ENCODE measurements at regions not wholly inside any gene's neighbourhood (a gene's known extent, or its start where the extent isn't known, plus 50 kb on each side); places are given as distances from the start of the nearest gene placed in this dataset.

DNA sequence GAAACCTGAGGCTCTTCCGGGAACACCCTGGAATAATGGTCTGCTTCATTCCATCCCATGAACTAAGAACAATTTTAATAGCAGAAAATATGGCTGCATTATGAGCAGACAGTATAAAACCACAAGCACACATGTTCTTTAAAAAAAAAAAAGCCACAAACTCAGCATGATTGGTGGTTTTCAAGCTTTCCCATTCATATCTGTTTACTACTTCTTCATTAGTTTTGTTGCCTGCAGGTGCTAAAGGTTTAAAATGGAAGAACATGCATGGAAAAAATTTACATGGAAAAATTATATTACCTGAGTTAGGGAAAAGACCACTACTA, 137.9 kb upstream of the HES1 start:
- H3K4me1 Mint-ChIP-seq (ENCODE audit: low read depth, unreplicated experiment): peaks cover 12% of the 10 kb centered on the region
- no peak for DNase-seq
- intact Hi-C loops (cut with micrococcal nuclease; ENCODE audit: unreplicated experiment): no loop called here
- H3K36me3 Mint-ChIP-seq (ENCODE audit: insufficient read depth, unreplicated experiment): peaks cover 9% of the 10 kb centered on the region
- CTCF ChIA-PET: interaction anchor here (0.6 kb wide), 1 partner anchor 26 kb away, joined by 11 read pairs; no protein-coding TSS in a partner anchor
- H3K27ac Mint-ChIP-seq (ENCODE audit: unreplicated experiment): no peak overlapping the region
- H3K27me3 Mint-ChIP-seq (ENCODE audit: unreplicated experiment): no peaks in the 10 kb centered on the region
- BruUV-seq (replicated peaks): no TSS peak
- no peak overlapping the region for H3K4me3 Mint-ChIP-seq (ENCODE audit: low read depth, unreplicated experiment)
- no peaks in the 10 kb centered on the region for H3K9me3 Mint-ChIP-seq (ENCODE audit: low read depth, unreplicated experiment)
- TF ChIP-seq CTCF (IDR thresholded peaks at IDR 0.05; ENCODE audit: unreplicated experiment): no peak

DNA sequence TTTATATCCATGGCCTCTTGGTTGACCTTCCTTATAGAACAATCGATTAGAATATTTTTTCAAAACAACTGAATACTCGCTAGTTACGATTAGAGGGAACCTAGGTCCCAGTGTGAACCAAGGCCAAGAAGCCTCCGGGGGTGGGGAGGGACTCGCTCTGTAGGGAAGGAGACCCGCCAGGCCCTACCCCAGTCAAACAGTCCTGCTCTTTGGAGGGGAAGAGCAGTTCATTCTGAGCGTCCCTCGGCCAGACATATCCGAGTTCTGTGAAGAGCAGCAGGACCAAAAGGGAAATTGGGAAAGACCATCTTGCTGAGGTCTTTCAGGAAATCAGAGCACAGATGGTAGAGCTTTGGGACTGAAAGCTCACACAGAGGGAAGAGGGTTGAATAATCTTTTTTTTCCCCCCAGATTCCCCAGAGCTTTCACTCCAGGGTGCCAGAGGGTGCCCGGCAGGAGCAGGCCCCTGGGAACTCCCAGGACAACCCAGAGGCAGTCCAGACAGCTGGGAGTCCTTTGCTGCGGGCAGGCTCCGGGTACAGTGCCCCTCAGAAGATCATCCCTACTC, 137.2 kb upstream of the HES1 start:
- no peak for DNase-seq
- Mint-ChIP-seq H3K4me3 (ENCODE audit: low read depth, unreplicated experiment) (no peak overlapping the region), H3K9me3 (ENCODE audit: low read depth, unreplicated experiment) (no peaks in the 10 kb centered on the region), H3K4me1 (ENCODE audit: low read depth, unreplicated experiment) (peaks cover 18% of the 10 kb centered on the region), H3K27me3 (ENCODE audit: unreplicated experiment) (no peaks in the 10 kb centered on the region), H3K27ac (ENCODE audit: unreplicated experiment) (no peak overlapping the region), H3K36me3 (ENCODE audit: insufficient read depth, unreplicated experiment) (peaks cover 16% of the 10 kb centered on the region)
- no TSS peak for BruUV-seq (replicated peaks)
- no peak for TF ChIP-seq CTCF (IDR thresholded peaks at IDR 0.05; ENCODE audit: unreplicated experiment)
- CTCF ChIA-PET: interaction anchor here (0.6 kb wide), 1 partner anchor 26 kb away, joined by 11 read pairs; no protein-coding TSS in a partner anchor
- intact Hi-C loops (cut with micrococcal nuclease; ENCODE audit: unreplicated experiment): no loop called here

DNA sequence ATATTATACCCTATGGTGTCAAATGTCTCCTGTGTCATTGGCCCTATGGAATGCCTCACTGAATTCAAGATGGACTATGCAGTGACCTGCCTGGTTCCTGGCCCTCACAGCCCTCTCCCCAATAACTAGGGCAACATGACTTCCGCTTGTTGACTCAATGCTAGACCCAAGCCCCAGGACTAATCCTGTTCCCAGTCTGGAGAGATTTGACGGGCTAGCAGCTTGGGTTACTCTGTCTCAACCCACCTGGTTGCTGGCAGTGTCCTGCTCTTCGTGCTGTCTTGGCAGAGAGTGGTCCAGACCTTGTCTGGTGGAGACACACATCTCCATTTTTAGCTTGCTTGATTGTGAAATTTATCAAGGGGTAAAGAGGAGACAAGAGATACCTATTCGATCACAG, 135.8 kb upstream of the HES1 start:
- no peak for DNase-seq
- TF ChIP-seq CTCF (IDR thresholded peaks at IDR 0.05; ENCODE audit: unreplicated experiment): no peak
- Mint-ChIP-seq H3K9me3 (ENCODE audit: low read depth, unreplicated experiment) (no peaks in the 10 kb centered on the region), H3K27ac (ENCODE audit: unreplicated experiment) (no peak overlapping the region), H3K4me3 (ENCODE audit: low read depth, unreplicated experiment) (no peak overlapping the region), H3K27me3 (ENCODE audit: unreplicated experiment) (no peaks in the 10 kb centered on the region), H3K36me3 (ENCODE audit: insufficient read depth, unreplicated experiment) (peaks cover 25% of the 10 kb centered on the region), H3K4me1 (ENCODE audit: low read depth, unreplicated experiment) (peaks cover 29% of the 10 kb centered on the region)
- intact Hi-C loops (cut with micrococcal nuclease; ENCODE audit: unreplicated experiment): loop anchor here (5.0 to 10.0 kb wide), 3 partner anchors 158 to 335 kb away; no protein-coding TSS in a partner anchor
- CTCF ChIA-PET: interaction anchor here (1.5 kb wide), 1 partner anchor 128 kb away, joined by 3 read pairs; no protein-coding TSS in a partner anchor
- BruUV-seq (replicated peaks): no TSS peak

DNA sequence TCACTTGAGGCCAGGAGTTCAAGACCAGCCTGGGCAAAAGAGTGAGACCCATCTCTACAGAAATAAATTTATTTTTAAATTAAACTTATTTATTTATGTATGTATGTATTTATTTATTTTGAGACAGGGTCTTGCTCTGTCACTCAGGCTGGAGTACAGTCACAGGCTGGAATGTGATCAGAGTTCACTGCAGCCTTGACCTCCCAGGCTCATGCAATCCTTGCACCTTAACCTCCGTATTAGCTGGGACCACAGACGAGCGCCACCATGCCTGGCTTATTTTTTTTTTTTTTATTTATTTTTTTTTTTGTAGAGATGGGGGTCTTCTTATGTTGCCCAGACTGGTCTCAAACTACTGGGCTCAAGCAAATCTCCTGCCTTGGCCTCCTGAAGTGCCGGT, 135.2 kb upstream of the HES1 start:
- peaks cover 29% of the 10 kb centered on the region for H3K36me3 Mint-ChIP-seq (ENCODE audit: insufficient read depth, unreplicated experiment)
- H3K9me3 Mint-ChIP-seq (ENCODE audit: low read depth, unreplicated experiment): no peaks in the 10 kb centered on the region
- no peak overlapping the region for H3K4me3 Mint-ChIP-seq (ENCODE audit: low read depth, unreplicated experiment)
- no TSS peak for BruUV-seq (replicated peaks)
- intact Hi-C loops (cut with micrococcal nuclease; ENCODE audit: unreplicated experiment): loop anchor here (5.0 to 10.0 kb wide), 3 partner anchors 158 to 336 kb away; no protein-coding TSS in a partner anchor
- CTCF ChIA-PET: interaction anchor here (1.1 to 1.5 kb wide), 2 partner anchors 128 to 157 kb away, joined by 3 read pairs; no protein-coding TSS in a partner anchor
- DNase-seq: no peak
- H3K27ac Mint-ChIP-seq (ENCODE audit: unreplicated experiment): no peak overlapping the region
- peaks cover 35% of the 10 kb centered on the region for H3K4me1 Mint-ChIP-seq (ENCODE audit: low read depth, unreplicated experiment)
- H3K27me3 Mint-ChIP-seq (ENCODE audit: unreplicated experiment): no peaks in the 10 kb centered on the region
- TF ChIP-seq CTCF (IDR thresholded peaks at IDR 0.05; ENCODE audit: unreplicated experiment): no peak

Data from Calu3 (cell line).